Neural cell (in vitro differentiated cells): ENCODE measurements at regions not wholly inside any gene's neighbourhood (a gene's known extent, or its start where the extent isn't known, plus 50 kb on each side); places are given as distances from the start of the nearest gene placed in this dataset.

Experiments
- H2AFZ ChIP-seq: fragments of 200-600, 300-800 bp; sonication (generic), shearing (Covaris generic); 2 replicates; pipeline ENCODE4 v1.6.0; 2014; ENCODE audit warnings: low read depth, mild to moderate bottlenecking, antibody characterized with exemption, low read length, moderate library complexity
- H3F3A ChIP-seq: fragments of 200-600 bp; shearing (Covaris generic); 2 replicates; pipeline ENCODE4 v1.6.1; 2016; ENCODE audit warnings: mild to moderate bottlenecking, moderate library complexity, mixed read lengths, antibody characterized with exemption, low read length; ENCODE audit not compliant: insufficient read depth, poor library complexity, severe bottlenecking
- H3K27ac ChIP-seq: fragments of 200-600, 300-800 bp; sonication (generic), shearing (Covaris generic); 2 replicates; pipeline ENCODE4 v1.5.1; 2014; ENCODE audit warnings: mild to moderate bottlenecking, low read length, moderate library complexity
- H3K27me3 ChIP-seq: fragments of 300-800, 200-600 bp; sonication (generic), shearing (Covaris generic); 2 replicates; pipeline ENCODE4 v1.6.0; 2014; ENCODE audit warnings: mild to moderate bottlenecking, low read depth, low read length, moderate library complexity; ENCODE audit not compliant: insufficient read depth
- H3K36me3 ChIP-seq: fragments of 300-800, 200-600 bp; sonication (generic), shearing (Covaris generic); 2 replicates; pipeline ENCODE4 v1.5.1; 2014; ENCODE audit warnings: mild to moderate bottlenecking, antibody characterized with exemption, low read length, moderate library complexity; ENCODE audit not compliant: insufficient read depth
- H3K4me2 ChIP-seq: fragments of 300-800, 200-600 bp; sonication (generic), shearing (Covaris generic); 2 replicates; pipeline ENCODE4 v1.6.0; 2014; ENCODE audit warnings: mild to moderate bottlenecking, low read length
- H3K4me3 ChIP-seq: fragments of 300-800, 200-600 bp; sonication (generic), shearing (Covaris generic); 2 replicates; pipeline ENCODE4 v1.5.1; 2014; ENCODE audit warnings: mild to moderate bottlenecking, low read length, moderate library complexity
- H3K79me2 ChIP-seq: fragments of 200-600 bp; shearing (Covaris generic); replicated peaks from 2 replicates; pipeline ENCODE4 v1.6.0; 2014; ENCODE audit warnings: mild to moderate bottlenecking, low read length, moderate library complexity; ENCODE audit not compliant: insufficient read depth
- H3K9ac ChIP-seq: fragments of 300-800, 200-600 bp; sonication (generic), shearing (Covaris generic); 2 replicates; pipeline ENCODE4 v1.6.1; 2016; ENCODE audit warnings: mild to moderate bottlenecking, low read length, mixed read lengths
- H3K9me2 ChIP-seq: fragments of 200-600 bp; shearing (Covaris generic); 2 replicates; pipeline ENCODE4 v1.6.1; 2016; ENCODE audit warnings: mild to moderate bottlenecking, low read length, mixed read lengths; ENCODE audit not compliant: insufficient read depth
- H3K9me3 ChIP-seq: fragments of 200-600, 300-800 bp; sonication (generic), shearing (Covaris generic); 2 replicates; pipeline ENCODE4 v1.6.1; 2016; ENCODE audit warnings: mild to moderate bottlenecking, mixed run types, low read length, moderate library complexity, mixed read lengths
- H4K20me1 ChIP-seq: fragments of 200-600 bp; shearing (Covaris generic); 2 replicates; pipeline ENCODE4 v1.6.1; 2016; ENCODE audit warnings: mild to moderate bottlenecking, mixed run types; ENCODE audit not compliant: insufficient read depth
- EP300 ChIP-seq: fragments of 450-650 bp; conservative IDR thresholded peaks from 2 replicates; pipeline ENCODE4 v1.6.1; 2014; ENCODE audit warnings: antibody characterized with exemption, mild to moderate bottlenecking, moderate library complexity; ENCODE audit not compliant: poor library complexity, severe bottlenecking
- EZH2 ChIP-seq: fragments of 200-600, 300-800 bp; shearing (Covaris generic), sonication (generic); IDR thresholded peaks from 2 replicates; pipeline ENCODE4 v1.6.1; 2014; ENCODE audit warnings: antibody characterized with exemption, low read length, borderline replicate concordance, mild to moderate bottlenecking; ENCODE audit not compliant: insufficient read depth, poor library complexity, severe bottlenecking
- MXI1 ChIP-seq: fragments of 450-650 bp; conservative IDR thresholded peaks from 2 replicates; pipeline ENCODE4 v1.6.1; 2014; ENCODE audit warnings: antibody characterized with exemption, mild to moderate bottlenecking; ENCODE audit not compliant: poor library complexity, severe bottlenecking
- POLR2AphosphoS5 ChIP-seq: IDR thresholded peaks from 2 replicates; pipeline ENCODE4 v1.6.1; 2012
- RAD21 ChIP-seq: fragments of 450-650 bp; conservative IDR thresholded peaks from 2 replicates; pipeline ENCODE4 v1.6.1; 2014; ENCODE audit warnings: antibody characterized with exemption, mild to moderate bottlenecking, moderate library complexity
- REST ChIP-seq: IDR thresholded peaks from 2 replicates; pipeline ENCODE4 v1.6.1; 2012; ENCODE audit warnings: borderline replicate concordance
- SMC3 ChIP-seq: fragments of 450-650 bp; conservative IDR thresholded peaks from 2 replicates; pipeline ENCODE4 v1.6.1; 2014; ENCODE audit warnings: antibody characterized with exemption, mild to moderate bottlenecking, moderate library complexity; ENCODE audit not compliant: poor library complexity
- TAF1 ChIP-seq: IDR thresholded peaks from 2 replicates; pipeline ENCODE4 v1.6.1; 2012; ENCODE audit warnings: low read depth
- TF ChIP-seq, protein P1 (sequence below): fragments of 450-650 bp; IDR thresholded peaks from 2 replicates; pipeline ENCODE4 v1.5.1; 2014; ENCODE audit warnings: antibody characterized with exemption, mild to moderate bottlenecking, moderate library complexity; ENCODE audit not compliant: poor library complexity, severe bottlenecking

DNA sequence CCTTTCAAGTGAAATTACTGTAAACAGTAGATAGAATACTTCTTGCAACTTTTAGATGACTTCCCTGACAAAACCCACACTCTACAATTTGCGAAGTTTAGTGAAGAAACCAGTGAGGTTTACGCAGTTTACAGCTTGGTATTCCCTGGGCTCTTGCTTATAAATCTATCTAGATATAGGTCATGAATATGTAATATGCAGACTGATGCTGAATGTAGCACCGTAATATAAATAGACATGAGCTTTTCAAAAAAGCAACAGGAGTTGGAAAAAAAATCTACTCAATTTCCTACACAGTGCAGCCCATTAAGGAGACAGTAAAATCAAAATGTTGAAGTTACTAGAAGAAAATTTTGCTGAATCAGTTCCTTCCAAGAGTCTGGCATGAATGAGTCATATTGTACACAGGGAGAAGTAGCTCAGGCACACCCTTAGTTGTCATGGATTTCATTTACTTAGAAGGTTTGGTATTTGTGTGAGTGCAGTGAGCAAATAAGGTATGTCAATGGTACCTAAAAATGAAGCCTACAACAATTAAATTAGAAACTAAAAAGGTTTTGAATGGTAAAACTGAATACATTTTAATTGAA lies 67.7 kb upstream of the NEUROD6 start:
- Histone ChIP-seq H3K36me3 (no peaks in the 10 kb centered on the region), H2AFZ (no peak overlapping the region), H3K4me3 (no peak overlapping the region), H3K9ac (no peak overlapping the region), H3K9me3 (no peaks in the 10 kb centered on the region), H3K4me2 (no peak overlapping the region), H3K27me3 (no peaks in the 10 kb centered on the region), H4K20me1 (no peaks in the 10 kb centered on the region), H3K9me2 (no peaks in the 10 kb centered on the region), H3K79me2 (no peaks in the 10 kb centered on the region), H3F3A (no peaks in the 10 kb centered on the region), H3K27ac (no peak overlapping the region)
- no peak for TF ChIP-seq EP300
- TF ChIP-seq REST = no peak
- TF ChIP-seq RAD21 = no peak
- TF ChIP-seq MXI1 = no peak
- TF ChIP-seq, protein P1, sequence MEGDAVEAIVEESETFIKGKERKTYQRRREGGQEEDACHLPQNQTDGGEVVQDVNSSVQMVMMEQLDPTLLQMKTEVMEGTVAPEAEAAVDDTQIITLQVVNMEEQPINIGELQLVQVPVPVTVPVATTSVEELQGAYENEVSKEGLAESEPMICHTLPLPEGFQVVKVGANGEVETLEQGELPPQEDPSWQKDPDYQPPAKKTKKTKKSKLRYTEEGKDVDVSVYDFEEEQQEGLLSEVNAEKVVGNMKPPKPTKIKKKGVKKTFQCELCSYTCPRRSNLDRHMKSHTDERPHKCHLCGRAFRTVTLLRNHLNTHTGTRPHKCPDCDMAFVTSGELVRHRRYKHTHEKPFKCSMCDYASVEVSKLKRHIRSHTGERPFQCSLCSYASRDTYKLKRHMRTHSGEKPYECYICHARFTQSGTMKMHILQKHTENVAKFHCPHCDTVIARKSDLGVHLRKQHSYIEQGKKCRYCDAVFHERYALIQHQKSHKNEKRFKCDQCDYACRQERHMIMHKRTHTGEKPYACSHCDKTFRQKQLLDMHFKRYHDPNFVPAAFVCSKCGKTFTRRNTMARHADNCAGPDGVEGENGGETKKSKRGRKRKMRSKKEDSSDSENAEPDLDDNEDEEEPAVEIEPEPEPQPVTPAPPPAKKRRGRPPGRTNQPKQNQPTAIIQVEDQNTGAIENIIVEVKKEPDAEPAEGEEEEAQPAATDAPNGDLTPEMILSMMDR = no peak
- TF ChIP-seq SMC3 = no peak
- no peak for TF ChIP-seq TAF1
- no peak for TF ChIP-seq POLR2AphosphoS5
- TF ChIP-seq EZH2 = no peak

- Histone ChIP-seq H3K27ac (no peak overlapping the region), H3K9me3 (no peaks in the 10 kb centered on the region), H3K27me3 (no peaks in the 10 kb centered on the region), H3F3A (no peaks in the 10 kb centered on the region), H3K4me2 (no peak overlapping the region), H4K20me1 (no peaks in the 10 kb centered on the region), H3K4me3 (no peak overlapping the region), H2AFZ (no peak overlapping the region), H3K9me2 (no peaks in the 10 kb centered on the region), H3K36me3 (no peaks in the 10 kb centered on the region), H3K9ac (no peak overlapping the region), H3K79me2 (no peaks in the 10 kb centered on the region)
- TF ChIP-seq MXI1 = no peak
- TF ChIP-seq EZH2 = no peak
- no peak for TF ChIP-seq RAD21
- TF ChIP-seq EP300 = no peak
- TF ChIP-seq TAF1 = no peak
- no peak for TF ChIP-seq SMC3
- TF ChIP-seq REST = no peak
- TF ChIP-seq, protein P1 = no peak
- TF ChIP-seq POLR2AphosphoS5 = no peak
Observed at GRCh38 chr7:31410265-31410664, 69.7 kb upstream of the NEUROD6 start.
